Superior temporal gyrus (tissue), 1 donor: ENCODE measurements at regions not wholly inside any gene's neighbourhood (a gene's known extent, or its start where the extent isn't known, plus 50 kb on each side); places are given as distances from the start of the nearest gene placed in this dataset.

Experiments
- DNase-seq: peaks from one replicate; pipeline ENCODE4 v3.0.0-alpha.2; 2016; ENCODE audit errors: extremely low spot score

- no peak for DNase-seq
Observed at GRCh38 chr4:136931781-136932180, 600.5 kb downstream of the PCDH18 start.

- no peak for DNase-seq
Observed at GRCh38 chr4:136928957-136929411, 603.3 kb downstream of the PCDH18 start.

- DNase-seq = no peak
Observed at GRCh38 chr4:136927172-136927571, 605.1 kb downstream of the PCDH18 start.

- DNase-seq = no peak
Observed at GRCh38 chr4:136925203-136925602, 607.1 kb downstream of the PCDH18 start.

- no peak for DNase-seq
Observed at GRCh38 chr4:136922066-136922465, 610.2 kb downstream of the PCDH18 start.

- no peak for DNase-seq
Observed at GRCh38 chr4:136920092-136920881, 612.0 kb downstream of the PCDH18 start.

GRCh38 chr4:136918772-136919171 is 613.5 kb downstream of the PCDH18 start:
- no peak for DNase-seq

GRCh38 chr4:136917312-136918110 is 614.8 kb downstream of the PCDH18 start:
- no peak for DNase-seq

- no peak for DNase-seq
Observed at GRCh38 chr4:136909626-136910025, 622.7 kb downstream of the PCDH18 start.

- DNase-seq = no peak
Observed at GRCh38 chr4:136908122-136908521, 624.2 kb downstream of the PCDH18 start.

GRCh38 chr4:136900696-136901095 is 631.6 kb downstream of the PCDH18 start:
- no peak for DNase-seq

- DNase-seq = no peak
Observed at GRCh38 chr4:136898590-136899248, 633.6 kb downstream of the PCDH18 start.

GRCh38 chr4:136893573-136893972 is 638.7 kb downstream of the PCDH18 start:
- DNase-seq = peak; percentile 31

- no peak for DNase-seq
Observed at GRCh38 chr4:136881666-136882065, 650.6 kb downstream of the PCDH18 start.

GRCh38 chr4:136873555-136873954 is 658.7 kb downstream of the PCDH18 start:
- DNase-seq = no peak

GRCh38 chr4:136867465-136867864 is 664.8 kb downstream of the PCDH18 start:
- DNase-seq = no peak

GRCh38 chr4:136865526-136865925 is 666.8 kb downstream of the PCDH18 start:
- no peak for DNase-seq

- DNase-seq = peak; percentile 96
Observed at GRCh38 chr4:136864604-136865185, 667.6 kb downstream of the PCDH18 start.

- DNase-seq = peak; percentile 53
Observed at GRCh38 chr4:136863756-136864155, 668.5 kb downstream of the PCDH18 start.

GRCh38 chr4:136862653-136863052 is 669.6 kb downstream of the PCDH18 start:
- no peak for DNase-seq

- no peak for DNase-seq
Observed at GRCh38 chr4:136861091-136861490, 671.2 kb downstream of the PCDH18 start.

- DNase-seq = no peak
Observed at GRCh38 chr4:136858903-136859302, 673.4 kb downstream of the PCDH18 start.
